Progenitor cell of endocrine pancreas (in vitro differentiated cells): ENCODE measurements at regions not wholly inside any gene's neighbourhood (a gene's known extent, or its start where the extent isn't known, plus 50 kb on each side); places are given as distances from the start of the nearest gene placed in this dataset.
A peak's percentile ranks its signal among the peaks of the same experiment; 100 is the strongest.

Source experiments
- DNase-seq: peaks from one replicate; pipeline ENCODE4 v3.0.0; 2021; ENCODE audit warnings: low spot score; ENCODE audit not compliant: unreplicated experiment
- H3K27ac Mint-ChIP-seq: 2 replicates; pipeline ENCODE4 v1.8.0; 2021; ENCODE audit warnings: mild to moderate bottlenecking, moderate library complexity, mixed read lengths
- H3K27me3 Mint-ChIP-seq: 2 replicates; pipeline ENCODE4 v1.8.0; 2021; ENCODE audit warnings: mixed read lengths
- H3K36me3 Mint-ChIP-seq: 2 replicates; pipeline ENCODE4 v1.8.0; 2022; ENCODE audit warnings: mixed read lengths; ENCODE audit not compliant: insufficient read depth
- H3K4me1 Mint-ChIP-seq: 2 replicates; pipeline ENCODE4 v1.8.0; 2021; ENCODE audit warnings: low read depth, mixed read lengths
- H3K4me3 Mint-ChIP-seq: 2 replicates; pipeline ENCODE4 v1.8.0; 2021; ENCODE audit warnings: low read depth, mild to moderate bottlenecking, moderate library complexity, mixed read lengths
- H3K9me3 Mint-ChIP-seq: 2 replicates; pipeline ENCODE4 v1.8.0; 2021; ENCODE audit warnings: low read depth, mixed read lengths
- TF ChIP-seq, protein P1 (sequence below): fragments of 200-600 bp; sonication (generic); IDR thresholded peaks from one replicate; pipeline ENCODE4 v1.5.0; 2021; ENCODE audit warnings: antibody characterized with exemption, mild to moderate bottlenecking; ENCODE audit not compliant: unreplicated experiment

DNA sequence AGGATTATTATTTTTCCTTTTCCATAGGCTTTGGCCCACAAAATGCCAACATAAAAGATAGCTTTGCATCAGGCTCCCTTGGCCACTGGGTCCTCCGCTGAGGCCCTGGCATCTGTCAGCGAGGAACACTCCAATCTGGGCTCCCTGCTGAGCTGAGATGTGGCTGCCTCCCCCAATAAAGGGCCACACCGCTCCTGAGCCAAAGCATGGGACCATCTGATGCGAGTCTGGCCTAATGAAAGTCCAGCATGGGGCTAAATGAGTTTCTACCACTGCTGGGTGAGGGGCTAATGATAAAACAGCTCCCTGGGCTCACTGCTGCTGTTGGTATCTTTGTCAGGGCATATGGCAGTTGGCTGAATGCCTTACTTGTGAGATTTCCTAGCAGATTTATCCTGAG is 817.5 kb upstream of the SLC35B3 start:
- TF ChIP-seq, protein P1, sequence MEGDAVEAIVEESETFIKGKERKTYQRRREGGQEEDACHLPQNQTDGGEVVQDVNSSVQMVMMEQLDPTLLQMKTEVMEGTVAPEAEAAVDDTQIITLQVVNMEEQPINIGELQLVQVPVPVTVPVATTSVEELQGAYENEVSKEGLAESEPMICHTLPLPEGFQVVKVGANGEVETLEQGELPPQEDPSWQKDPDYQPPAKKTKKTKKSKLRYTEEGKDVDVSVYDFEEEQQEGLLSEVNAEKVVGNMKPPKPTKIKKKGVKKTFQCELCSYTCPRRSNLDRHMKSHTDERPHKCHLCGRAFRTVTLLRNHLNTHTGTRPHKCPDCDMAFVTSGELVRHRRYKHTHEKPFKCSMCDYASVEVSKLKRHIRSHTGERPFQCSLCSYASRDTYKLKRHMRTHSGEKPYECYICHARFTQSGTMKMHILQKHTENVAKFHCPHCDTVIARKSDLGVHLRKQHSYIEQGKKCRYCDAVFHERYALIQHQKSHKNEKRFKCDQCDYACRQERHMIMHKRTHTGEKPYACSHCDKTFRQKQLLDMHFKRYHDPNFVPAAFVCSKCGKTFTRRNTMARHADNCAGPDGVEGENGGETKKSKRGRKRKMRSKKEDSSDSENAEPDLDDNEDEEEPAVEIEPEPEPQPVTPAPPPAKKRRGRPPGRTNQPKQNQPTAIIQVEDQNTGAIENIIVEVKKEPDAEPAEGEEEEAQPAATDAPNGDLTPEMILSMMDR, result no peak
- Mint-ChIP-seq H3K27ac (no peak overlapping the region), H3K27me3 (no peaks in the 10 kb centered on the region), H3K4me1 (peaks cover 1% of the 10 kb centered on the region), H3K9me3 (no peaks in the 10 kb centered on the region), H3K36me3 (no peaks in the 10 kb centered on the region), H3K4me3 (no peak overlapping the region)
- no peak for DNase-seq

DNA sequence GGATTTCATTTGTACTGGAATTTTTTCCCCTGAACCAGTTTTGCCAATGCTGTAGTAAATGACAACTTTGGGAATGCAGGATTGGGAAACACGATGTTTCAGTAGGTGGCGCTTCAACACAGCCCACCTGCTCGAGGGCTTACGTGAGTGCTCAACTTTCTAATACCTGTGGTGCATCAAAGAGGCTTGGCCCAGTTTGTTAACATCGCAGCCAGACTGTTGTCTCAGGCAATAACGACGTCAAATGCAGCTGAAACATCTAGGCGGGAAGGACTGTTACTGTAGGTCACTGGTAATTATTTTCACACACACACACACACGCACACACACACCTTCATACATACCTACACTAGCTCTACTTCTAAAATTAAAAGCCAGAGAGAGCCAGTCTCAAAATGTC is 815.5 kb upstream of the SLC35B3 start:
- H3K36me3 Mint-ChIP-seq, result no peaks in the 10 kb centered on the region
- H3K4me3 Mint-ChIP-seq, result no peak overlapping the region
- peak; percentile 30 for DNase-seq
- no peak overlapping the region for H3K27ac Mint-ChIP-seq
- TF ChIP-seq, protein P1, result peak; percentile 82
- H3K27me3 Mint-ChIP-seq, result no peaks in the 10 kb centered on the region
- H3K4me1 Mint-ChIP-seq, result peaks cover 1% of the 10 kb centered on the region
- H3K9me3 Mint-ChIP-seq, result no peaks in the 10 kb centered on the region

DNA sequence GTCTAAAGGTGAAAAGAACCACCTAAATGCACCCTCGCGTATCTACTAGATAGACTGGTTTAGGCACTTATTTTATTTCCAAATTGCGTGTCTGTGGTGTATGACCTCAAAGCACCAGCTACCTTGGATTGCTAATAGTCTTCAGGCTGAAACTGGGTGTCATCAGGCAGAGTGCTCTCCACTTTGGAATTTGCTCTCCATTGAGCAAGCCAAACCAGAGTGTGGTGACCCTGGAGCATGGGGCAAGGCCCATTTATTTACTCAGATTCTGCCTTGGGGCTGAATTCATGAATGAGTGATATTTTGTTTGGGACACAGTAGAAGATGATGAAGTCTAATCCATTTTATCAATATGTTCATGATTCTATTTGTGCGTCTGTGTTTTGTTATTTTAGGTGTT is 812.8 kb upstream of the SLC35B3 start:
- Mint-ChIP-seq H3K27me3 (peaks cover 2% of the 10 kb centered on the region), H3K4me1 (peaks cover 1% of the 10 kb centered on the region), H3K9me3 (no peaks in the 10 kb centered on the region), H3K27ac (no peak overlapping the region), H3K36me3 (no peaks in the 10 kb centered on the region), H3K4me3 (no peak overlapping the region)
- no peak for DNase-seq
- TF ChIP-seq, protein P1, result no peak

DNA sequence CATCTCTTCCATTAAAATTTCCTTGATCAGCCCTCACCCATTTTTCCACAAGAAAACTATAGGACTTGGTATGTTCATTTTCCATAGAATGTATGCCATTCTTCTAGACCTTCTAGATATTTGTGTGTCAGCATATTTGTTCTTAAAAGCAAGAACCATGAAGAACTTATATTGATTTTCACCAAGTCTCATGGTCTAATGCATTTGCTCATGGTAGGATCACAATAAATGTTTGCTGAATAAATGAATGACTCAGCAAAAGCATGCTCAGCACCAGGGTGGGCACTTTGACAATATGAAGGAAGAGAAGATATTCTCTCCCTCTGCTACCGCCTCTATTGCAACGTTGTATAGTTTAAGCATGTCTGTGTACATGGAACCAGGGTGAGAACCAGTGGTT is 805.5 kb upstream of the SLC35B3 start:
- Mint-ChIP-seq H3K36me3 (no peaks in the 10 kb centered on the region), H3K27ac (no peak overlapping the region), H3K4me3 (no peak overlapping the region), H3K27me3 (peaks cover 3% of the 10 kb centered on the region), H3K4me1 (no peaks in the 10 kb centered on the region), H3K9me3 (no peaks in the 10 kb centered on the region)
- no peak for DNase-seq
- TF ChIP-seq, protein P1, result no peak

DNA sequence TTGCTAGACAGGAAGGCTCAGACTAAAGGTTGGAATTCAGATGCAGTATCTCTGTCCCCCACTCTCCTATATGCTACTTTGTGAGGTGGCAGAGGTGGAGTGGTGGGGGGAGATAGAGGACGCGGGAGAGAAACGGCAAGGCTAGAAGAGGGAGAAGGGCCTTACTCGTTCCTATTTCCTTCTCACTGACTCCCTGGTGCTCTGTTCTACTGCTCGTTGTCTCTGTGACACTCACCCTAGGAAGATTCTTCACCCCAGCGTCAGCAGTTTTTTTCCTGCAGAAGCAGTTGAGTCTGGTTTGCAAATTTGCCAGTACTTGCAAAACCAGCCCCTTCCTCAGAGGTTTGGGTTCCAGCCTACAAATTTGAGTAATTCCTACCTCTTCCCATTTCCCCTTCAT is 801.1 kb upstream of the SLC35B3 start:
- TF ChIP-seq, protein P1, result no peak
- Mint-ChIP-seq H3K27me3 (no peaks in the 10 kb centered on the region), H3K4me3 (no peak overlapping the region)

DNA sequence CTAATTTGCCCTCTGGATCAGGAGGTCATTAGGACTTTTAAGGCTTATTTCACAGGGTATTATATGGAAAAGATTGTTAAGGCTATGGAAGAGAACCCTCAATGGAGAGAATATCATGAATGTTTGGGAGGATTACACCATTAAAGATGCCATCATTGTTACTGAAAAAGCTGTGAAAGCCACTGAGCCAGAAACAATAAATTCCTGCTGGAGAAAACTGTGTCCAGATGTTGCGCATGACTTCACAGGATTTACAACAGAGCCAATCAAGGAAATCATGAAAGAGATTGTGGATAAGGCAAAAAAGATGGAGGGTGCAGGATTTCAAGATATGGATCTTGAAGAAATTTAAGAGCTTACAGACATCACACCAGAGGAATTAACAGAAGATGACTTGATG is 798.3 kb upstream of the SLC35B3 start:
- Mint-ChIP-seq H3K27me3 (no peaks in the 10 kb centered on the region), H3K4me1 (no peaks in the 10 kb centered on the region), H3K4me3 (no peak overlapping the region), H3K27ac (no peak overlapping the region), H3K9me3 (peaks cover 4% of the 10 kb centered on the region), H3K36me3 (no peaks in the 10 kb centered on the region)
- TF ChIP-seq, protein P1, result no peak
- DNase-seq, result no peak

More for the DNA sequence above, 801.1 kb upstream of the SLC35B3 start:
- no peaks in the 10 kb centered on the region for H3K4me1 Mint-ChIP-seq
- DNase-seq, result no peak
- H3K36me3 Mint-ChIP-seq, result no peaks in the 10 kb centered on the region
- H3K27ac Mint-ChIP-seq, result no peak overlapping the region
- H3K9me3 Mint-ChIP-seq, result peaks cover 4% of the 10 kb centered on the region
